ENCODE measurements at regions not wholly inside any gene's neighbourhood (a gene's known extent, or its start where the extent isn't known, plus 50 kb on each side); places are given as distances from the start of the nearest gene placed in this dataset.

DNA sequence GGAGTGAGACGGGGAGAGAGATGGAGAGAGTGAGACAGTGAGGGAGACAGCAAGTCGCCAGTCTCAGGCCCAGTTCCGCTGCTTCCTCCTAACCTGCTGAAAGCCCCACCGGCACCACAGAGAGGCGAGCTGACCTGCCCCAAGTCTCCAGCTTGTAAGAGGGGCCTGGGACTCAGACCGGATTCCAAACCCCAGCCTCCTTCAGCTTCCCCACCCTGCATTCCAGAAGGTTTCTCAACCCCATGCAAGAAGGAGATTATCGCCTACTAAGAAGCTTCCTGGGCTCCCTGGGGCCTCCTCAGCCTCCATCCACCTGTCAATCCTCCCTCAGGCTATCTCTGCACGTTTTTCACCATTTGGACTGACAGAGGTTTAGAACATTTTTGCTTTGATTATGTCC, 173.1 kb upstream of the RAB6C start:
- WGBS (ENCODE audit: insufficient coverage, low coverage, missing lambda C conversion rate): under 1% methylated on average over 8 of the region's 8 CpGs
- intact Hi-C loops (cut with micrococcal nuclease): no loop called here
- POLR2A ChIA-PET: interaction anchor here (1.3 kb wide), 1 partner anchor 10 kb away, joined by 5 read pairs; no protein-coding TSS in a partner anchor
- Histone ChIP-seq H4K20me1 (replicated peaks; ENCODE audit: control insufficient read depth, insufficient read depth, low read length) (no peaks in the 10 kb centered on the region), H3K9me1 (ENCODE audit: control insufficient read depth, insufficient read depth, low read length) (no peaks in the 10 kb centered on the region), H2AFZ (ENCODE audit: low read depth, low read length) (no peak overlapping the region), H3K27me3 (ENCODE audit: control insufficient read depth in 2 of 2, insufficient read depth in 2 of 2, low read length in 2 of 2) (peaks cover 0 to 31% of the 10 kb centered on the region in 2 experiments; a peak in 4 of 5 replicates), H3K9me3 (replicated peaks; ENCODE audit: control insufficient read depth, insufficient read depth, low read depth, low read length) (no peaks in the 10 kb centered on the region), H3K4me3 (no peak overlapping the region), H3K4me2 (ENCODE audit: insufficient read depth, low read length) (no peak overlapping the region), H3K4me1 (replicated peaks in 1 of 2; ENCODE audit: control insufficient read depth in 2 of 2, insufficient read depth in 2 of 2, low read length in 2 of 2) (no peaks in the 10 kb centered on the region), H3K79me2 (ENCODE audit: control insufficient read depth, insufficient read depth, low read length) (no peaks in the 10 kb centered on the region), H3K27ac (ENCODE audit: extremely low read depth, low read depth, low read length) (no peak overlapping the region), H3K36me3 (ENCODE audit: control insufficient read depth, insufficient read depth, low read length) (no peaks in the 10 kb centered on the region), H3K9ac (ENCODE audit: insufficient read depth in 1 of 2, low read depth in 2 of 2, low read length in 2 of 2) (no peak overlapping the region)
- in situ Hi-C loops (cut with MboI): no loop called here
- no peak for ATAC-seq
- FAIRE-seq: no peak
- no peak for DNase-seq (ENCODE audit: extremely low read depth in 1 of 4, low spot score in 3 of 4)
- TF ChIP-seq, protein P1, sequence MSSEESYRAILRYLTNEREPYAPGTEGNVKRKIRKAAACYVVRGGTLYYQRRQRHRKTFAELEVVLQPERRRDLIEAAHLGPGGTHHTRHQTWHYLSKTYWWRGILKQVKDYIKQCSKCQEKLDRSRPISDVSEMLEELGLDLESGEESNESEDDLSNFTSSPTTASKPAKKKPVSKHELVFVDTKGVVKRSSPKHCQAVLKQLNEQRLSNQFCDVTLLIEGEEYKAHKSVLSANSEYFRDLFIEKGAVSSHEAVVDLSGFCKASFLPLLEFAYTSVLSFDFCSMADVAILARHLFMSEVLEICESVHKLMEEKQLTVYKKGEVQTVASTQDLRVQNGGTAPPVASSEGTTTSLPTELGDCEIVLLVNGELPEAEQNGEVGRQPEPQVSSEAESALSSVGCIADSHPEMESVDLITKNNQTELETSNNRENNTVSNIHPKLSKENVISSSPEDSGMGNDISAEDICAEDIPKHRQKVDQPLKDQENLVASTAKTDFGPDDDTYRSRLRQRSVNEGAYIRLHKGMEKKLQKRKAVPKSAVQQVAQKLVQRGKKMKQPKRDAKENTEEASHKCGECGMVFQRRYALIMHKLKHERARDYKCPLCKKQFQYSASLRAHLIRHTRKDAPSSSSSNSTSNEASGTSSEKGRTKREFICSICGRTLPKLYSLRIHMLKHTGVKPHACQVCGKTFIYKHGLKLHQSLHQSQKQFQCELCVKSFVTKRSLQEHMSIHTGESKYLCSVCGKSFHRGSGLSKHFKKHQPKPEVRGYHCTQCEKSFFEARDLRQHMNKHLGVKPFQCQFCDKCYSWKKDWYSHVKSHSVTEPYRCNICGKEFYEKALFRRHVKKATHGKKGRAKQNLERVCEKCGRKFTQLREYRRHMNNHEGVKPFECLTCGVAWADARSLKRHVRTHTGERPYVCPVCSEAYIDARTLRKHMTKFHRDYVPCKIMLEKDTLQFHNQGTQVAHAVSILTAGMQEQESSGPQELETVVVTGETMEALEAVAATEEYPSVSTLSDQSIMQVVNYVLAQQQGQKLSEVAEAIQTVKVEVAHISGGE (CRISPR knock-in tag; IDR thresholded peaks at IDR 0.05): no peak
- TF ChIP-seq GABPB2 (CRISPR knock-in tag; conservative IDR thresholded peaks at IDR 0.05): no peak
- TF ChIP-seq GATAD2A (IDR thresholded peaks at IDR 0.05): no peak
- no peak for TF ChIP-seq ZNF830 (CRISPR knock-in tag; IDR thresholded peaks at IDR 0.05)
- no peak for TF ChIP-seq ZNF217 (CRISPR knock-in tag; IDR thresholded peaks at IDR 0.05)
- no peak for TF ChIP-seq HINFP (tag; conservative IDR thresholded peaks at IDR 0.05; ENCODE audit: low read depth)
- TF ChIP-seq USF2 (CRISPR knock-in tag; IDR thresholded peaks at IDR 0.05): no peak
- no peak for TF ChIP-seq ZNF316 (IDR thresholded peaks at IDR 0.05)
- no peak for TF ChIP-seq LEF1 (IDR thresholded peaks at IDR 0.05)
- TF ChIP-seq BDP1 (IDR thresholded peaks at IDR 0.05; ENCODE audit: insufficient read depth, insufficient read length): no peak
- CTCF ChIA-PET (ENCODE audit: low intra/inter-chr PET ratio): no interaction called here
- BruUV-seq (replicated peaks): no TSS peak
